DMS 273 (cell line): ENCODE measurements at regions not wholly inside any gene's neighbourhood (a gene's known extent, or its start where the extent isn't known, plus 50 kb on each side); places are given as distances from the start of the nearest gene placed in this dataset.

ENCODE experiments used
- DNase-seq: peaks from one replicate; lab custom pipeline; 2025; ENCODE audit not compliant: unreplicated experiment; lab: John Stamatoyannopoulos, UW

- peak; percentile 67 for DNase-seq
These were observed 164.0 kb upstream of the RAD23B start for GRCh38 chr9:107118863-107119624.

GRCh38 chr9:107119735-107120134 lies 163.3 kb upstream of the RAD23B start:
- no peak for DNase-seq

- DNase-seq, result no peak
These were observed 159.7 kb upstream of the RAD23B start for GRCh38 chr9:107123389-107123788.

- DNase-seq, result no peak
These were observed 155.5 kb upstream of the RAD23B start for GRCh38 chr9:107127608-107128007.

GRCh38 chr9:107131108-107131799 lies 151.8 kb upstream of the RAD23B start:
- DNase-seq, result no peak

GRCh38 chr9:107136296-107136695 lies 146.8 kb upstream of the RAD23B start:
- no peak for DNase-seq

GRCh38 chr9:107137495-107138202 lies 145.4 kb upstream of the RAD23B start:
- DNase-seq, result peak; percentile 64

- DNase-seq, result no peak
These were observed 144.7 kb upstream of the RAD23B start for GRCh38 chr9:107138261-107138992.

- DNase-seq, result peak; percentile 22
These were observed 141.1 kb upstream of the RAD23B start for GRCh38 chr9:107141967-107142366.

GRCh38 chr9:107142430-107142829 lies 140.6 kb upstream of the RAD23B start:
- DNase-seq, result no peak

GRCh38 chr9:107142896-107143603 lies 140.0 kb upstream of the RAD23B start:
- DNase-seq, result no peak

- DNase-seq, result no peak
These were observed 138.6 kb upstream of the RAD23B start for GRCh38 chr9:107144475-107144874.

GRCh38 chr9:107147134-107147533 lies 135.9 kb upstream of the RAD23B start:
- no peak for DNase-seq

GRCh38 chr9:107148216-107148615 lies 134.9 kb upstream of the RAD23B start:
- no peak for DNase-seq

- DNase-seq, result no peak
These were observed 133.3 kb upstream of the RAD23B start for GRCh38 chr9:107149756-107150155.

- no peak for DNase-seq
These were observed 129.7 kb upstream of the RAD23B start for GRCh38 chr9:107153336-107153735.

- DNase-seq, result no peak
These were observed 128.8 kb upstream of the RAD23B start for GRCh38 chr9:107154291-107154690.

- no peak for DNase-seq
These were observed 128.3 kb upstream of the RAD23B start for GRCh38 chr9:107154766-107155165.

- DNase-seq, result no peak
These were observed 127.7 kb upstream of the RAD23B start for GRCh38 chr9:107155244-107155817.

GRCh38 chr9:107158321-107158720 lies 124.8 kb upstream of the RAD23B start:
- DNase-seq, result peak; percentile 62
